SK-N-SH treated with all-trans-retinoic acid at 6 μM for 48 hours (cell line): ENCODE measurements at regions not wholly inside any gene's neighbourhood (a gene's known extent, or its start where the extent isn't known, plus 50 kb on each side); places are given as distances from the start of the nearest gene placed in this dataset.

ENCODE experiments used
- ARNTL ChIP-seq: fragments of 450-650 bp; formaldehyde crosslinking; IDR thresholded peaks from 2 replicates; pipeline ENCODE4 v1.5.0; 2020; ENCODE audit warnings: low read depth, mild to moderate bottlenecking, moderate library complexity, borderline replicate concordance
- CSDC2 ChIP-seq: fragments of 250-450 bp; sonication (Bioruptor Pico); IDR thresholded peaks from 2 replicates; pipeline ENCODE4 v1.5.0; 2020; ENCODE audit warnings: mild to moderate bottlenecking, moderate library complexity
- GLIS3 ChIP-seq: fragments of 250-450 bp; sonication (Bioruptor Pico); IDR thresholded peaks from 2 replicates; pipeline ENCODE4 v1.5.0; 2020; ENCODE audit warnings: mild to moderate bottlenecking, moderate library complexity
- ISL1 ChIP-seq: fragments of 250-450 bp; sonication (Bioruptor Pico); IDR thresholded peaks from 2 replicates; pipeline ENCODE4 v2.1.2; 2022; ENCODE audit warnings: mild to moderate bottlenecking, moderate library complexity
- RARB ChIP-seq: fragments of 250-450 bp; sonication (Bioruptor Pico); IDR thresholded peaks from 2 replicates; pipeline ENCODE4 v1.8.0; 2021; ENCODE audit warnings: mild to moderate bottlenecking, moderate library complexity
- ZFP30 ChIP-seq: fragments of 450-650 bp; formaldehyde crosslinking; IDR thresholded peaks from 2 replicates; pipeline ENCODE4 v1.5.0; 2022; ENCODE audit warnings: mild to moderate bottlenecking, moderate library complexity
- TF ChIP-seq, protein P1 (sequence below): fragments of 250-450 bp; sonication (Bioruptor Pico); IDR thresholded peaks from 2 replicates; pipeline ENCODE4 v1.5.1; 2020; ENCODE audit warnings: low read depth, mild to moderate bottlenecking, moderate library complexity

DNA sequence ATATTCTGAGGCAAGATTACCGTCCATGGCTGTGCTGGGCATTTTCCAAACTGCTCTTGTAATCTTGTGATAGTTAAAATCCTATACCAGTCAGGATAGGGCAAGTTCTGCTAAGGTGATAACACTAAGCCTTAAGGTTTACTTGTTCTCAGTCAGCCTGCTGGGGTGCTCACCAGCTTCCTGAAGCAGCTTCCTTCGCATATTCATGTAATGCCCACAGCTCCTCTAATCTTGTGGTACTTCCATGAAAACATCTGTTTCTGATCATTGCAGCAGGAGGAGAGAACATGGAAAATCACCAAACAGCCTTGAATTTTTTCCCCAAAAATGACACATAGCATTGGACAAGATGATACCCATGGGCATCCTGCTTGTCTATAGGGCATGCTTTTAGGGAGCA is 473.2 kb downstream of the MED10 start:
- TF ChIP-seq RARB (no peak), ARNTL (CRISPR knock-in tag) (no peak), CSDC2 (CRISPR knock-in tag) (no peak), ZFP30 (CRISPR knock-in tag) (no peak), GLIS3 (CRISPR knock-in tag) (no peak), ISL1 (CRISPR knock-in tag) (no peak)
- TF ChIP-seq, protein P1, sequence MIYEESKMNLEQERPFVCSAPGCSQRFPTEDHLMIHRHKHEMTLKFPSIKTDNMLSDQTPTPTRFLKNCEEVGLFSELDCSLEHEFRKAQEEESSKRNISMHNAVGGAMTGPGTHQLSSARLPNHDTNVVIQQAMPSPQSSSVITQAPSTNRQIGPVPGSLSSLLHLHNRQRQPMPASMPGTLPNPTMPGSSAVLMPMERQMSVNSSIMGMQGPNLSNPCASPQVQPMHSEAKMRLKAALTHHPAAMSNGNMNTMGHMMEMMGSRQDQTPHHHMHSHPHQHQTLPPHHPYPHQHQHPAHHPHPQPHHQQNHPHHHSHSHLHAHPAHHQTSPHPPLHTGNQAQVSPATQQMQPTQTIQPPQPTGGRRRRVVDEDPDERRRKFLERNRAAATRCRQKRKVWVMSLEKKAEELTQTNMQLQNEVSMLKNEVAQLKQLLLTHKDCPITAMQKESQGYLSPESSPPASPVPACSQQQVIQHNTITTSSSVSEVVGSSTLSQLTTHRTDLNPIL, result no peak
